Activated CD8-positive, alpha-beta memory T cell treated with anti-CD3 and anti-CD28 coated beads, Interleukin-2, amount 10 ng/mL, durations not matched to agents 7 days and 5 days (primary cell): ENCODE measurements at regions not wholly inside any gene's neighbourhood (a gene's known extent, or its start where the extent isn't known, plus 50 kb on each side); places are given as distances from the start of the nearest gene placed in this dataset.

ENCODE experiments used
- ATAC-seq: fragments of 150-1000 bp; cut with Tn5 transposase; one replicate; pipeline ENCODE4 v1.10.0; 2021; ENCODE audit warnings: moderate library complexity
- CTCF ChIA-PET: fragments of 350-600 bp; sonication (Branson Sonifier 250); formaldehyde crosslinking; loops from one replicate; lab custom pipeline; 2021; ENCODE audit warnings: antibody characterized with exemption; lab: Charles Lee
- DNase-seq: peaks from one replicate; pipeline ENCODE4 v3.0.0-alpha.2; 2020
- H3K27ac Mint-ChIP-seq: one replicate; pipeline ENCODE4 v1.8.0; 2021; ENCODE audit warnings: mild to moderate bottlenecking, mixed read lengths
- H3K27me3 Mint-ChIP-seq: one replicate; pipeline ENCODE4 v1.8.0; 2021; ENCODE audit warnings: mixed read lengths
- H3K36me3 Mint-ChIP-seq: one replicate; pipeline ENCODE4 v1.8.0; 2021; ENCODE audit warnings: mild to moderate bottlenecking, mixed read lengths
- H3K4me1 Mint-ChIP-seq: one replicate; pipeline ENCODE4 v1.8.0; 2021; ENCODE audit warnings: mixed read lengths
- H3K4me3 Mint-ChIP-seq: one replicate; pipeline ENCODE4 v1.8.0; 2021; ENCODE audit warnings: mild to moderate bottlenecking, moderate library complexity, mixed read lengths
- H3K9me3 Mint-ChIP-seq: one replicate; pipeline ENCODE4 v1.8.0; 2022; ENCODE audit warnings: low read depth, mixed read lengths

DNA sequence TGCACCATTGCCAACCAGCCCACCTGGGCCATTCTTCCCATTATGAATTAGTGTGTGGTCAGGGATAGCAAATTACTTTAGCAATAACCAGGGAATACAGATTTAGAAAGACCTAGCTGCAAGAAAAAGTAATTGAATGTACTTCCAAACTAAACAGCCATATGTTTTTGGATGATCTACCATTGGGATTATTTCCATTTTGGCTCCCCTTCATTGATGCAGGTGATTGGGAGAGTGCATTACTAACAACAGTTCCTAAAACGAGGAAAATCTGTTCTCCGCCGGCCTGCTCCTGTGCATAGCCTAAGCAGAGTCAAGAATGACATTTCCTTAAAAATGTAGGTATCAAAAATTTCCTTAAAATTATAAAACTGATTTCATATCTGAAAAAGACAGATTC, 58.5 kb downstream of the MAIP1 start:
- Mint-ChIP-seq H3K9me3 (no peaks in the 10 kb centered on the region), H3K27ac (no peak overlapping the region), H3K36me3 (peaks cover 3% of the 10 kb centered on the region), H3K4me1 (no peaks in the 10 kb centered on the region), H3K4me3 (no peak overlapping the region), H3K27me3 (peaks cover 34% of the 10 kb centered on the region)
- ATAC-seq (no peak), DNase-seq (no peak)
- CTCF ChIA-PET = interaction anchor here (1.3 kb wide), 1 partner anchor 467 kb away, joined by 4 read pairs; no protein-coding TSS in a partner anchor

GRCh38 chr2:200021449-200022114, 66.2 kb downstream of the MAIP1 start:
- DNase-seq (no peak), ATAC-seq (no peak)
- H3K4me1 Mint-ChIP-seq = peaks cover 3% of the 10 kb centered on the region
- H3K4me3 Mint-ChIP-seq = no peak overlapping the region
- peaks cover 3% of the 10 kb centered on the region for H3K36me3 Mint-ChIP-seq
- peaks cover 32% of the 10 kb centered on the region for H3K27me3 Mint-ChIP-seq
- H3K9me3 Mint-ChIP-seq = no peaks in the 10 kb centered on the region
- CTCF ChIA-PET = no interaction called here
- H3K27ac Mint-ChIP-seq = no peak overlapping the region

GRCh38 chr2:200022511-200022910, 67.1 kb downstream of the MAIP1 start:
- H3K36me3 Mint-ChIP-seq = peaks cover 3% of the 10 kb centered on the region
- H3K4me3 Mint-ChIP-seq = no peak overlapping the region
- peaks cover 3% of the 10 kb centered on the region for H3K4me1 Mint-ChIP-seq
- CTCF ChIA-PET = interaction anchor here (1.2 kb wide), 1 partner anchor 457 kb away, joined by 3 read pairs; no protein-coding TSS in a partner anchor
- DNase-seq = no peak
- H3K27ac Mint-ChIP-seq = no peak overlapping the region
- no peak for ATAC-seq
- peaks cover 26% of the 10 kb centered on the region for H3K27me3 Mint-ChIP-seq
- no peaks in the 10 kb centered on the region for H3K9me3 Mint-ChIP-seq

- H3K9me3 Mint-ChIP-seq = no peaks in the 10 kb centered on the region
- H3K4me3 Mint-ChIP-seq = no peak overlapping the region
- peaks cover 3% of the 10 kb centered on the region for H3K4me1 Mint-ChIP-seq
- DNase-seq (no peak), ATAC-seq (no peak)
- no peaks in the 10 kb centered on the region for H3K36me3 Mint-ChIP-seq
- H3K27me3 Mint-ChIP-seq = peaks cover 20% of the 10 kb centered on the region
- CTCF ChIA-PET = interaction anchor here (1.2 kb wide), 1 partner anchor 456 kb away, joined by 3 read pairs; no protein-coding TSS in a partner anchor
- no peak overlapping the region for H3K27ac Mint-ChIP-seq
Measured at GRCh38 chr2:200023570-200023969, 68.2 kb downstream of the MAIP1 start.

- no peaks in the 10 kb centered on the region for H3K36me3 Mint-ChIP-seq
- H3K27ac Mint-ChIP-seq = no peak overlapping the region
- no peaks in the 10 kb centered on the region for H3K9me3 Mint-ChIP-seq
- ATAC-seq (no peak), DNase-seq (no peak)
- H3K4me1 Mint-ChIP-seq = peaks cover 3% of the 10 kb centered on the region
- H3K27me3 Mint-ChIP-seq = peaks cover 18% of the 10 kb centered on the region
- H3K4me3 Mint-ChIP-seq = no peak overlapping the region
- CTCF ChIA-PET = interaction anchor here (1.3 kb wide), 1 partner anchor 484 kb away, joined by 3 read pairs; no protein-coding TSS in a partner anchor
Measured at GRCh38 chr2:200025717-200026116, 70.3 kb downstream of the MAIP1 start.

- CTCF ChIA-PET = interaction anchor here (0.7 to 1.3 kb wide), 2 partner anchors 58 to 483 kb away, joined by 3 read pairs; no protein-coding TSS in a partner anchor
- Mint-ChIP-seq H3K4me3 (no peak overlapping the region), H3K4me1 (peaks cover 3% of the 10 kb centered on the region), H3K9me3 (no peaks in the 10 kb centered on the region), H3K27ac (no peak overlapping the region), H3K27me3 (peaks cover 12% of the 10 kb centered on the region), H3K36me3 (no peaks in the 10 kb centered on the region)
- no peak for ATAC-seq
- DNase-seq = no peak
Measured at GRCh38 chr2:200026332-200027230, 71.2 kb downstream of the MAIP1 start.

GRCh38 chr2:200028998-200029397, 73.6 kb downstream of the MAIP1 start:
- Mint-ChIP-seq H3K36me3 (no peaks in the 10 kb centered on the region), H3K4me1 (no peaks in the 10 kb centered on the region), H3K27me3 (peaks cover 18% of the 10 kb centered on the region), H3K4me3 (no peak overlapping the region), H3K27ac (no peak overlapping the region), H3K9me3 (no peaks in the 10 kb centered on the region)
- no peak for DNase-seq
- CTCF ChIA-PET = no interaction called here
- ATAC-seq = no peak

- DNase-seq = no peak
- Mint-ChIP-seq H3K36me3 (no peaks in the 10 kb centered on the region), H3K27me3 (peaks cover 22% of the 10 kb centered on the region)
Measured at GRCh38 chr2:200032895-200033294, 77.5 kb downstream of the MAIP1 start.

GRCh38 chr2:200033929-200034328, 78.5 kb downstream of the MAIP1 start:
- H3K27me3 Mint-ChIP-seq = peaks cover 17% of the 10 kb centered on the region
- DNase-seq (no peak), ATAC-seq (no peak)
- CTCF ChIA-PET = no interaction called here
- no peaks in the 10 kb centered on the region for H3K4me1 Mint-ChIP-seq
- no peaks in the 10 kb centered on the region for H3K9me3 Mint-ChIP-seq
- H3K4me3 Mint-ChIP-seq = no peak overlapping the region
- H3K36me3 Mint-ChIP-seq = no peaks in the 10 kb centered on the region
- H3K27ac Mint-ChIP-seq = no peak overlapping the region

More at GRCh38 chr2:200032895-200033294, 77.5 kb downstream of the MAIP1 start:
- Mint-ChIP-seq H3K4me1 (no peaks in the 10 kb centered on the region), H3K4me3 (no peak overlapping the region), H3K9me3 (no peaks in the 10 kb centered on the region), H3K27ac (no peak overlapping the region)
- CTCF ChIA-PET = no interaction called here
- ATAC-seq = no peak

- ATAC-seq = no peak
- no peaks in the 10 kb centered on the region for H3K4me1 Mint-ChIP-seq
- CTCF ChIA-PET = interaction anchor here (1.1 kb wide), 1 partner anchor 449 kb away, joined by 3 read pairs; no protein-coding TSS in a partner anchor
- H3K36me3 Mint-ChIP-seq = no peaks in the 10 kb centered on the region
- H3K27me3 Mint-ChIP-seq = peaks cover 25% of the 10 kb centered on the region
- DNase-seq = no peak
- no peak overlapping the region for H3K4me3 Mint-ChIP-seq
- no peak overlapping the region for H3K27ac Mint-ChIP-seq
- no peaks in the 10 kb centered on the region for H3K9me3 Mint-ChIP-seq
Measured at GRCh38 chr2:200034816-200035215, 79.4 kb downstream of the MAIP1 start.

- Mint-ChIP-seq H3K27me3 (peaks cover 31% of the 10 kb centered on the region), H3K4me3 (no peak overlapping the region), H3K27ac (no peak overlapping the region), H3K4me1 (no peaks in the 10 kb centered on the region), H3K9me3 (peaks cover 3% of the 10 kb centered on the region), H3K36me3 (peaks cover 1% of the 10 kb centered on the region)
- no peak for ATAC-seq
- CTCF ChIA-PET = no interaction called here
- no peak for DNase-seq
Measured at GRCh38 chr2:200039724-200040650, 84.6 kb downstream of the MAIP1 start.

DNA sequence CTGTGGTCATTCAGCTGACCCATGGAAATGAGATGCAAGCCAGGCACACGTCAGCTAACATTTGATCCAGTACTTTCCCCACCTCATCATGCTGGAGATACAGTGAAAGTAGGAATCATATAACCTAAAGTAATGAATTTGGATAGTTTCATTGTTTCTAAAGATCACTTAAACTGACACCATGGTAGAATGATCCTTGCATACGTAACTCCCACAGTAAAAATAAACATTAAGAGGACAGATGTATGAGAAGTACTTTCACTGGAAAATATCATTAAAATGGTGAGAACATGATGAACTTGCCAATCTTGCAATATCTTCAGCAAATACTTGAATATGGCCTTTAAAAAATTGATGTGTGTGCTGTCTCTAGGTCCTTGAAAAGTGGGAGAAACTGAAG, 85.4 kb downstream of the MAIP1 start:
- Mint-ChIP-seq H3K27ac (no peak overlapping the region), H3K4me3 (no peak overlapping the region), H3K27me3 (peaks cover 27% of the 10 kb centered on the region), H3K9me3 (peaks cover 3% of the 10 kb centered on the region), H3K36me3 (peaks cover 1% of the 10 kb centered on the region), H3K4me1 (no peaks in the 10 kb centered on the region)
- DNase-seq (no peak), ATAC-seq (no peak)
- CTCF ChIA-PET = no interaction called here

DNA sequence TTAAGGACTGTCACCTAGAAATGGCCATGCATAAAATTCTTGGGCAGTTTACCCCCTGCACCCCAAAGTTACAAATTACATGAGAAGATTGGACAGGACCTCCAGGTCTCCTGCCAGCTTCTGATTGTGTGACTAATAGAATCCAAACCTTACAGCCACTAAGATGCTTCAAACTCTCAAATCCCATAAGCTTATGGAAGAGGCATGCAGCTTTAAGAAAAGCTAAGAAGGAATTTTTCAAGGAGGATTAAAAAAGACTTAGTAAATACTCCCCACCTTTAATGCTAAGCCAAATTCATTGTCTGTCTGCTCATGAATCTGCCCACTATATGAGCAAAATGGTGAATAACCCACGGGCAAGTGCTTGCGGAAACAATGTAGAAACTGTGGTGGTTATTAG, 86.3 kb downstream of the MAIP1 start:
- CTCF ChIA-PET = no interaction called here
- Mint-ChIP-seq H3K4me3 (no peak overlapping the region), H3K27ac (no peak overlapping the region), H3K4me1 (no peaks in the 10 kb centered on the region), H3K36me3 (peaks cover 1% of the 10 kb centered on the region), H3K9me3 (peaks cover 3% of the 10 kb centered on the region), H3K27me3 (peaks cover 31% of the 10 kb centered on the region)
- no peak for DNase-seq
- ATAC-seq = no peak
